ENCODE measurements at regions not wholly inside any gene's neighbourhood (a gene's known extent, or its start where the extent isn't known, plus 50 kb on each side); places are given as distances from the start of the nearest gene placed in this dataset.

DNA sequence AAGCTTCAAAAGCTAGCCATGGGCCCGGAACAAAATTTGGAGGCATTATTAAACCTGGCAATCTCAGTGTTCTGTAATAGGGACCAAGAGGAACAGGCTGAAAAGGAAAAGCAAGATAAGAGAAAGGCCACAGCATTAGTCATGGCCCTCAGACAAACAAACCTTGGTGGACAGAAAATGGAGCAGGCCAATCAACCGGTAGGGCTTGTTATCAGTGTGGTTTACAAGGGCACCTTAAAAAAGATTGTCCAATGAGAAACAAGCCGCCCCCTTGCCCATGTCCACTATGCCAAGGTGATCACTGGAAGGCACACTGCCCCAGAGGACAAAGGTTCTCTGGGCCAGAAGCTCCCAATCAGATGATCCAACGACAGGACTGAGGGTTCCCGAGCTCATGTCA lies 653.9 kb upstream of the TMEM132C start:
- H3K9ac ChIP-seq (ENCODE audit: insufficient read depth in 1 of 2, low read length in 2 of 2): no peak overlapping the region
- WGBS, 2 donors: 79% methylated on average over 5 of the region's 5 CpGs
- TF ChIP-seq, protein P1, sequence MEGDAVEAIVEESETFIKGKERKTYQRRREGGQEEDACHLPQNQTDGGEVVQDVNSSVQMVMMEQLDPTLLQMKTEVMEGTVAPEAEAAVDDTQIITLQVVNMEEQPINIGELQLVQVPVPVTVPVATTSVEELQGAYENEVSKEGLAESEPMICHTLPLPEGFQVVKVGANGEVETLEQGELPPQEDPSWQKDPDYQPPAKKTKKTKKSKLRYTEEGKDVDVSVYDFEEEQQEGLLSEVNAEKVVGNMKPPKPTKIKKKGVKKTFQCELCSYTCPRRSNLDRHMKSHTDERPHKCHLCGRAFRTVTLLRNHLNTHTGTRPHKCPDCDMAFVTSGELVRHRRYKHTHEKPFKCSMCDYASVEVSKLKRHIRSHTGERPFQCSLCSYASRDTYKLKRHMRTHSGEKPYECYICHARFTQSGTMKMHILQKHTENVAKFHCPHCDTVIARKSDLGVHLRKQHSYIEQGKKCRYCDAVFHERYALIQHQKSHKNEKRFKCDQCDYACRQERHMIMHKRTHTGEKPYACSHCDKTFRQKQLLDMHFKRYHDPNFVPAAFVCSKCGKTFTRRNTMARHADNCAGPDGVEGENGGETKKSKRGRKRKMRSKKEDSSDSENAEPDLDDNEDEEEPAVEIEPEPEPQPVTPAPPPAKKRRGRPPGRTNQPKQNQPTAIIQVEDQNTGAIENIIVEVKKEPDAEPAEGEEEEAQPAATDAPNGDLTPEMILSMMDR (IDR thresholded peaks at IDR 0.05; ENCODE audit: control extremely low read depth, extremely low read depth): no peak
- no peak overlapping the region for H3K27ac ChIP-seq (ENCODE audit: low read depth in 1 of 2, low read length in 1 of 2)
- no peaks in the 10 kb centered on the region for H3K27me3 ChIP-seq (ENCODE audit: control insufficient read depth in 3 of 3, insufficient read depth in 3 of 3, low read length in 2 of 3)
- H3K36me3 ChIP-seq (ENCODE audit: control insufficient read depth in 4 of 4, insufficient read depth in 4 of 4, low read length in 4 of 4): no peaks in the 10 kb centered on the region
- H3K9me3 ChIP-seq (ENCODE audit: control insufficient read depth in 4 of 4, insufficient read depth in 3 of 4, low read length in 3 of 4): no peaks in the 10 kb centered on the region
- no peaks in the 10 kb centered on the region for H3K4me1 ChIP-seq (ENCODE audit: control insufficient read depth in 5 of 5, insufficient read depth in 5 of 5, low read length in 5 of 5)
- no peak for DNase-seq
- no peak for ATAC-seq (ENCODE audit: insufficient read depth, low FRiP score)
- no peak overlapping the region for H3K4me3 ChIP-seq

DNA sequence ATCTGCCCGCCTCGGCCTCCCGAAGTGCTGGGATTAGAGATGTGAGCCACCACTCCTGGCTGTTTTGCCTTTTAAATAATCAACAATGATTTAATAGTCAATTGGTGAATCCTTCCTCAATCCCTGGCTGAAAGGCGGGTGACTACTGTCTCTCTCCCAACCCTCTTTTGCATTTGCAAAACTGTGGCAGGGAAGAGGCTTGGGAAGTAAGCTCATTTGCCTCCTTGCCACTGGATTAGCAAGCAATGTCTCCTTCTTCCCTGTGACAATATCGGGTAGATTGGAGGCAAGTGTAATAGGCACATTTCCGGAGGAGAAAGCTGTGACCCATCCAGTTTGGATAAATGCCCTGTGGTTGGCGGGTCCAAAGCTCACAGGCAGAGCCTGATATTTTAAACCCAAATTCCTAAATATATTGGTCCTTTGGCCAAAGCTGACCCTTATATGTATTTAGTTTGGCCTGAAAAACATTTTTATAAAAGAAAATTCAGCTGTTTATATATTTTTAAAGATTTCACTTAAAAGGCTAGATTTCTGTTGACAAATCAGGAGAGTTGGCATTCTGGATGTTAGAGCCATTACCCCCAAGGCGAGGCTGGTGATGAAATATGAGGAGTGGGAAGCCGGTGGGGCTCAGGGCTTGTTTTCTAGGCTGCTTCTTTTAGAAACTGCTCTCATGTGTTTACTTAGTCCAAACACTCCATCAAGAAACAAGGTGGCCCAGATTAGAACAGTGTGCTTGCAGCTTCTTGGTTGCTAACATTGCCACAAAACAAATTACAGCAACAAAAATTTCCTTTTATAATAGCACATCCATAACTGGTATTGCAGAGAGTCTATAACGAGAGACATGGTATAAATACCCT lies 646.9 kb upstream of the TMEM132C start:
- DNase-seq (peak in 2 of 3 donors; percentile 37 to 42), ATAC-seq (ENCODE audit: insufficient read depth, low FRiP score) (no peak)
- H3K9me3 ChIP-seq (ENCODE audit: control insufficient read depth in 4 of 4, insufficient read depth in 3 of 4, low read length in 3 of 4): peaks cover 0 to 3% (median 0%) of the 10 kb centered on the region in 4 donors
- no peak overlapping the region for H3K27ac ChIP-seq (ENCODE audit: low read depth in 1 of 2, low read length in 1 of 2)
- WGBS, 2 donors: 70 to 81% methylated on average over 10 of the region's 10 CpGs
- H3K4me3 ChIP-seq: no peak overlapping the region
- TF ChIP-seq, protein P1 (IDR thresholded peaks at IDR 0.05; ENCODE audit: control extremely low read depth, extremely low read depth): no peak
- H3K9ac ChIP-seq (ENCODE audit: insufficient read depth in 1 of 2, low read length in 2 of 2): no peak overlapping the region
- H3K4me1 ChIP-seq (ENCODE audit: control insufficient read depth in 5 of 5, insufficient read depth in 5 of 5, low read length in 5 of 5): peaks cover 0 to 5% (median 0%) of the 10 kb centered on the region in 5 donors
- H3K27me3 ChIP-seq (ENCODE audit: control insufficient read depth in 3 of 3, insufficient read depth in 3 of 3, low read length in 2 of 3): no peaks in the 10 kb centered on the region
- H3K36me3 ChIP-seq (ENCODE audit: control insufficient read depth in 4 of 4, insufficient read depth in 4 of 4, low read length in 4 of 4): no peaks in the 10 kb centered on the region

DNA sequence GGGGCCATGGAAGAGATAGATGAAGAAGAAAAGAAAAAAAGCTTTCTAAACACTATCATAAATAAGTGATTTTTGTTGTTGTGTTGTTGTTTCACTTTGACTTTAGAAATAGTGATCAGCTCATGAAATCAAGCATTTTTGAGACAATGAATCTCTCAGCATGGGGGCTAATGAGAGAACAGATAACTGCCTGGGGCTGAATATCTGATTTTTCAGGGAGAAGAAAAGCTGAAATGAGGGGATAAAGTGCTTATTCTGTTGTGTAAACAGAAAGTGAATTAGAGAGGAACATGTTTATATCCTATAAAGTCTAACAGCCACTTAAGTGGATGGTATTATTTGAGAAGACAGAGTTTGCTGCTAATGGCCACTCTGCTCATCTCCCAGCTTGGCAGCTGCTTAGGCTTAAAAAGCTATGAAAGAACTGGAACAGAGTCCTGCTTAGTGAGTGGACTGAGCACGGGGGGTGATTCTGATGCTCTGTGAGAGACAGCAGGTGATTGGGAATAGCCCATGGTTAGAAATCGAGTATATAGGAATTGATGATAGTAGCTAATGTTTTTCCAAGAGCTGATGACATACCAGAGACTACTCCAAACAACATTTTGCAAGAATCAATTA lies 646.1 kb upstream of the TMEM132C start:
- Histone ChIP-seq H3K4me1 (ENCODE audit: control insufficient read depth in 5 of 5, insufficient read depth in 5 of 5, low read length in 5 of 5) (peaks cover 0 to 5% (median 0%) of the 10 kb centered on the region in 5 donors), H3K27ac (ENCODE audit: low read depth in 1 of 2, low read length in 1 of 2) (no peak overlapping the region)
- 67 to 77% methylated on average over 2 of the region's 2 CpGs for WGBS, 2 donors

More for the DNA sequence above, 646.1 kb upstream of the TMEM132C start:
- Histone ChIP-seq H3K36me3 (ENCODE audit: control insufficient read depth in 4 of 4, insufficient read depth in 4 of 4, low read length in 4 of 4) (no peaks in the 10 kb centered on the region), H3K27me3 (ENCODE audit: control insufficient read depth in 3 of 3, insufficient read depth in 3 of 3, low read length in 2 of 3) (no peaks in the 10 kb centered on the region), H3K9ac (ENCODE audit: insufficient read depth in 1 of 2, low read length in 2 of 2) (no peak overlapping the region), H3K9me3 (ENCODE audit: control insufficient read depth in 4 of 4, insufficient read depth in 3 of 4, low read length in 3 of 4) (peaks cover 0 to 3% (median 0%) of the 10 kb centered on the region in 4 donors), H3K4me3 (no peak overlapping the region)
- DNase-seq (peak in 2 of 3 donors; percentile 29 to 33), ATAC-seq (ENCODE audit: insufficient read depth, low FRiP score) (no peak)
- TF ChIP-seq, protein P1 (IDR thresholded peaks at IDR 0.05; ENCODE audit: control extremely low read depth, extremely low read depth): no peak
